K562 (cell line): ENCODE measurements at regions not wholly inside any gene's neighbourhood (a gene's known extent, or its start where the extent isn't known, plus 50 kb on each side); places are given as distances from the start of the nearest gene placed in this dataset.

Experiments used
- ATAC-seq: fragments of 200-7000 bp; cut with Tn5 transposase; 3 replicates; pipeline ENCODE4 v1.9.1; 2020; ENCODE audit warnings: moderate library complexity
- BruUV-seq: library from RNA; stranded (reverse); fragments of 400-500 nt; replicated peaks from 2 replicates; lab custom pipeline; 2021; lab: Mats Ljungman, UMichigan
- CTCF ChIA-PET: fragments of 300-600 bp; formaldehyde crosslinking; extraction: SDS; loops from one replicate; lab custom pipeline; 2021; ENCODE audit warnings: low intra/inter-chr PET ratio; lab: Yijun Ruan, JAX
- POLR2A ChIA-PET: fragments of 300-600, 350-650 bp; sonication (Branson Sonifier 250); formaldehyde crosslinking; extraction: SDS; loops from one replicate; lab custom pipeline; 2021; ENCODE audit warnings: antibody characterized with exemption, inconsistent platforms; lab: Yijun Ruan, JAX
- DNase-seq, 4 experiments: peaks; one replicate each; pipeline versions ENCODE4 v3.0.0 to v3.0.0-alpha.2; 2011 to 2018; ENCODE audit warnings: low spot score in 3 of 4, mixed read lengths in 3 of 4; ENCODE audit errors: extremely low read depth in 1 of 4
- FAIRE-seq: peaks from 2 replicates; lab custom pipeline; 2011; peaks lifted over from hg19 to GRCh38; lab: Jason Lieb, UNC
- H2AFZ ChIP-seq: 2 replicates; pipeline ENCODE4 v1.6.0; 2011; ENCODE audit warnings: low read depth, low read length, control low read depth, inconsistent platforms
- H3K27ac ChIP-seq: fragments of 200-600 bp; 3 replicates; pipeline ENCODE4 v1.8.0; 2011; ENCODE audit warnings: low read depth, mild to moderate bottlenecking, control low read depth, inconsistent platforms, low read length, moderate library complexity, mixed read lengths; ENCODE audit errors: extremely low read depth
- H3K27me3 ChIP-seq, 2 experiments: fragments of 300-600 bp in 1 of 2; 2 replicates in 1 of 2; 3 replicates in 1 of 2; pipeline versions ENCODE4 v1.6.0 to v1.8.0; 2011; ENCODE audit warnings: inconsistent platforms in 2 of 2, low read length in 2 of 2, mild to moderate bottlenecking in 1 of 2, mixed read lengths in 1 of 2, moderate library complexity in 1 of 2; ENCODE audit not compliant: control insufficient read depth in 2 of 2, insufficient read depth in 2 of 2
- H3K36me3 ChIP-seq: fragments of 300-600 bp; 3 replicates; pipeline ENCODE4 v1.8.0; 2011; ENCODE audit warnings: mild to moderate bottlenecking, low read length, inconsistent platforms; ENCODE audit not compliant: control insufficient read depth, insufficient read depth
- H3K4me1 ChIP-seq, 2 experiments: fragments of 200-600 bp in 1 of 2; replicated peaks in 1 of 2; 2 replicates in 1 of 2; 3 replicates in 1 of 2; pipeline versions ENCODE4 v1.5.1 to v1.8.0; 2011; ENCODE audit warnings: inconsistent platforms in 2 of 2, low read length in 2 of 2, mild to moderate bottlenecking in 1 of 2, mixed read lengths in 1 of 2, moderate library complexity in 1 of 2; ENCODE audit not compliant: control insufficient read depth in 2 of 2, insufficient read depth in 2 of 2
- H3K4me2 ChIP-seq: 2 replicates; pipeline ENCODE4 v1.6.1; 2011; ENCODE audit warnings: low read length, control low read depth, inconsistent platforms, mixed read lengths; ENCODE audit not compliant: insufficient read depth
- H3K4me3 ChIP-seq: fragments of 200-600 bp; sonication (generic), shearing (Covaris generic); 2 replicates; pipeline ENCODE4 v1.5.1; 2016; ENCODE audit warnings: control low read depth, inconsistent platforms
- H3K79me2 ChIP-seq: fragments of 200-600 bp; 3 replicates; pipeline ENCODE4 v1.8.0; 2011; ENCODE audit warnings: low read length, inconsistent platforms; ENCODE audit not compliant: control insufficient read depth, insufficient read depth
- H3K9ac ChIP-seq, 2 experiments: 2 replicates each; pipeline versions ENCODE4 v1.6.0 to v1.6.1; 2011; ENCODE audit warnings: low read depth in 2 of 2, low read length in 2 of 2, control low read depth in 1 of 2, inconsistent platforms in 1 of 2, mild to moderate bottlenecking in 1 of 2, mixed read lengths in 1 of 2; ENCODE audit not compliant: insufficient read depth in 1 of 2
- H3K9me1 ChIP-seq: one replicate; pipeline ENCODE4 v1.6.0; 2011; ENCODE audit warnings: inconsistent platforms, mild to moderate bottlenecking, low read length, moderate library complexity; ENCODE audit not compliant: control insufficient read depth, insufficient read depth
- H3K9me3 ChIP-seq: replicated peaks from 2 replicates; pipeline ENCODE4 v1.5.1; 2011; ENCODE audit warnings: low read depth, low read length, inconsistent platforms; ENCODE audit not compliant: control insufficient read depth, insufficient read depth
- H4K20me1 ChIP-seq: replicated peaks from 2 replicates; pipeline ENCODE4 v1.6.1; 2011; ENCODE audit warnings: low read length, inconsistent platforms, mixed read lengths; ENCODE audit not compliant: control insufficient read depth, insufficient read depth
- CUX1 ChIP-seq: fragments of 200-800 bp; sonication (Bioruptor generic); IDR thresholded peaks from 2 replicates; pipeline ENCODE4 v1.6.1; 2016; ENCODE audit warnings: missing genetic modification characterization, missing compliant biosample characterization
- HBP1 ChIP-seq: fragments of 450-650 bp; formaldehyde crosslinking; IDR thresholded peaks from 2 replicates; pipeline ENCODE4 v1.4.0; 2022; ENCODE audit warnings: missing genetic modification characterization
- HDAC3 ChIP-seq: fragments of 450-650 bp; IDR thresholded peaks from 2 replicates; pipeline ENCODE4 v1.6.1; 2018; ENCODE audit warnings: borderline replicate concordance, mild to moderate bottlenecking, moderate library complexity; ENCODE audit not compliant: partially characterized antibody
- NR1H2 ChIP-seq: sonication (generic); formaldehyde crosslinking; IDR thresholded peaks from 2 replicates; pipeline ENCODE4 v1.4.0; 2020; ENCODE audit warnings: mild to moderate bottlenecking, missing genetic modification reagents
- SMAD2 ChIP-seq: fragments of 150-350 bp; IDR thresholded peaks from 2 replicates; pipeline ENCODE4 v1.6.1; 2014; ENCODE audit warnings: low read depth, mild to moderate bottlenecking, low read length
- ZNF444 ChIP-seq: fragments of 250-450 bp; sonication (Bioruptor Pico); IDR thresholded peaks from 2 replicates; pipeline ENCODE4 v1.4.0; 2020; ENCODE audit warnings: mild to moderate bottlenecking, moderate library complexity
- WGBS: fragments of 100-300 bp; shearing (Covaris generic); methylation state at CpG from one replicate; pipeline ENCODE4 v1.1.6; 2016; ENCODE audit warnings: low coverage, mixed read lengths; ENCODE audit not compliant: insufficient coverage; ENCODE audit errors: missing lambda C conversion rate; 5-methylcytosine and 5-hydroxymethylcytosine counted together
- in situ Hi-C: fragments of 300-500 bp; cut with MboI; formaldehyde crosslinking; loops from 4 replicates; pipeline ENCODE4 v1.15.0; 2018; ENCODE audit warnings: inconsistent platforms, mixed read lengths
- intact Hi-C: fragments of 100-400 bp; cut with micrococcal nuclease; formaldehyde crosslinking; loops from 2 replicates; pipeline ENCODE4 v1.14.2; 2022
- TF ChIP-seq, protein P1 (sequence below): fragments of 450-650 bp; IDR thresholded peaks from 2 replicates; pipeline ENCODE4 v1.6.1; 2017; ENCODE audit warnings: antibody characterized with exemption, mild to moderate bottlenecking
- TF ChIP-seq, protein P2 (sequence below): fragments of 450-650 bp; formaldehyde crosslinking; IDR thresholded peaks from 2 replicates; pipeline ENCODE4 v1.4.0; 2020; ENCODE audit warnings: mild to moderate bottlenecking, moderate library complexity

- no peak for DNase-seq
- ChIA-PET POLR2A (interaction anchor here (0.7 kb wide), 1 partner anchor 107 kb away, joined by 3 read pairs; no protein-coding TSS in a partner anchor), CTCF (no interaction called here)
- Histone ChIP-seq H3K4me2 (no peak overlapping the region), H3K9ac (no peak overlapping the region), H3K79me2 (no peaks in the 10 kb centered on the region), H3K9me3 (no peaks in the 10 kb centered on the region), H3K9me1 (no peaks in the 10 kb centered on the region), H3K27ac (no peak overlapping the region), H4K20me1 (no peaks in the 10 kb centered on the region), H3K4me3 (no peak overlapping the region), H3K4me1 (no peaks in the 10 kb centered on the region), H2AFZ (no peak overlapping the region), H3K27me3 (no peaks in the 10 kb centered on the region), H3K36me3 (no peaks in the 10 kb centered on the region)
- WGBS, result 42% methylated on average over 1 of the region's 1 CpG
- ATAC-seq, result no peak
- FAIRE-seq, result no peak
- no TSS peak for BruUV-seq
- intact Hi-C loops (no loop called here), in situ Hi-C loops (no loop called here)
- TF ChIP-seq, protein P1, sequence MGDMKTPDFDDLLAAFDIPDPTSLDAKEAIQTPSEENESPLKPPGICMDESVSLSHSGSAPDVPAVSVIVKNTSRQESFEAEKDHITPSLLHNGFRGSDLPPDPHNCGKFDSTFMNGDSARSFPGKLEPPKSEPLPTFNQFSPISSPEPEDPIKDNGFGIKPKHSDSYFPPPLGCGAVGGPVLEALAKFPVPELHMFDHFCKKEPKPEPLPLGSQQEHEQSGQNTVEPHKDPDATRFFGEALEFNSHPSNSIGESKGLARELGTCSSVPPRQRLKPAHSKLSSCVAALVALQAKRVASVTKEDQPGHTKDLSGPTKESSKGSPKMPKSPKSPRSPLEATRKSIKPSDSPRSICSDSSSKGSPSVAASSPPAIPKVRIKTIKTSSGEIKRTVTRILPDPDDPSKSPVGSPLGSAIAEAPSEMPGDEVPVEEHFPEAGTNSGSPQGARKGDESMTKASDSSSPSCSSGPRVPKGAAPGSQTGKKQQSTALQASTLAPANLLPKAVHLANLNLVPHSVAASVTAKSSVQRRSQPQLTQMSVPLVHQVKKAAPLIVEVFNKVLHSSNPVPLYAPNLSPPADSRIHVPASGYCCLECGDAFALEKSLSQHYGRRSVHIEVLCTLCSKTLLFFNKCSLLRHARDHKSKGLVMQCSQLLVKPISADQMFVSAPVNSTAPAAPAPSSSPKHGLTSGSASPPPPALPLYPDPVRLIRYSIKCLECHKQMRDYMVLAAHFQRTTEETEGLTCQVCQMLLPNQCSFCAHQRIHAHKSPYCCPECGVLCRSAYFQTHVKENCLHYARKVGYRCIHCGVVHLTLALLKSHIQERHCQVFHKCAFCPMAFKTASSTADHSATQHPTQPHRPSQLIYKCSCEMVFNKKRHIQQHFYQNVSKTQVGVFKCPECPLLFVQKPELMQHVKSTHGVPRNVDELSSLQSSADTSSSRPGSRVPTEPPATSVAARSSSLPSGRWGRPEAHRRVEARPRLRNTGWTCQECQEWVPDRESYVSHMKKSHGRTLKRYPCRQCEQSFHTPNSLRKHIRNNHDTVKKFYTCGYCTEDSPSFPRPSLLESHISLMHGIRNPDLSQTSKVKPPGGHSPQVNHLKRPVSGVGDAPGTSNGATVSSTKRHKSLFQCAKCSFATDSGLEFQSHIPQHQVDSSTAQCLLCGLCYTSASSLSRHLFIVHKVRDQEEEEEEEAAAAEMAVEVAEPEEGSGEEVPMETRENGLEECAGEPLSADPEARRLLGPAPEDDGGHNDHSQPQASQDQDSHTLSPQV, result no peak
- TF ChIP-seq, protein P2, sequence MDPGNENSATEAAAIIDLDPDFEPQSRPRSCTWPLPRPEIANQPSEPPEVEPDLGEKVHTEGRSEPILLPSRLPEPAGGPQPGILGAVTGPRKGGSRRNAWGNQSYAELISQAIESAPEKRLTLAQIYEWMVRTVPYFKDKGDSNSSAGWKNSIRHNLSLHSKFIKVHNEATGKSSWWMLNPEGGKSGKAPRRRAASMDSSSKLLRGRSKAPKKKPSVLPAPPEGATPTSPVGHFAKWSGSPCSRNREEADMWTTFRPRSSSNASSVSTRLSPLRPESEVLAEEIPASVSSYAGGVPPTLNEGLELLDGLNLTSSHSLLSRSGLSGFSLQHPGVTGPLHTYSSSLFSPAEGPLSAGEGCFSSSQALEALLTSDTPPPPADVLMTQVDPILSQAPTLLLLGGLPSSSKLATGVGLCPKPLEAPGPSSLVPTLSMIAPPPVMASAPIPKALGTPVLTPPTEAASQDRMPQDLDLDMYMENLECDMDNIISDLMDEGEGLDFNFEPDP (CRISPR knock-in tag), result no peak
- TF ChIP-seq HDAC3 (no peak), SMAD2 (no peak), ZNF444 (CRISPR knock-in tag) (no peak), HBP1 (CRISPR knock-in tag) (no peak), NR1H2 (no peak), CUX1 (no peak)
Observed at GRCh38 chr3:106277731-106278130, 408.9 kb upstream of the CBLB start.
